NCI-H2029 (cell line): ENCODE measurements at regions not wholly inside any gene's neighbourhood (a gene's known extent, or its start where the extent isn't known, plus 50 kb on each side); places are given as distances from the start of the nearest gene placed in this dataset.

Experiments
- DNase-seq: peaks from one replicate; lab custom pipeline; 2025; lab: John Stamatoyannopoulos, UW

DNA sequence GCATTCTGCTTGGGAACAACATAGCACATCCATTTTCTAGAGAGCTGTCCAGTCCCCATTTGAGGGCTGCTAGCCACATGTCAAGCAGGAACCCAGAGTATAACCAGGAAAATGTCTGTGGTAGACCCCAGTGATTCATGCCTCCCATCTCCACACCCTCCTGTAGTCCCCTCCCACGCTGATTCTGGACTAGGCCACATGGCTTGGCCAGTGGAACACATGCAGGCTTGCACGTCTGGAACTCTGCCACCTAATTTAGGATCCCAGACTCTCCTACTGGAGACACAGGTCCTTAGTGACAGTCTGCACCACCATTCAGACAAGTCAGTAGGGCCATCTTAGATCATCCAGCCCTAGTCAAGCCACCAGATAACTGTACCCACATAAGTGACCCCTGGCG is 149.8 kb downstream of the ZIC5 start:
- DNase-seq: no peak

- DNase-seq: no peak
These were observed 151.6 kb downstream of the ZIC5 start for GRCh38 chr13:99819967-99820366.

- DNase-seq: no peak
These were observed 155.2 kb downstream of the ZIC5 start for GRCh38 chr13:99816321-99816720.

DNA sequence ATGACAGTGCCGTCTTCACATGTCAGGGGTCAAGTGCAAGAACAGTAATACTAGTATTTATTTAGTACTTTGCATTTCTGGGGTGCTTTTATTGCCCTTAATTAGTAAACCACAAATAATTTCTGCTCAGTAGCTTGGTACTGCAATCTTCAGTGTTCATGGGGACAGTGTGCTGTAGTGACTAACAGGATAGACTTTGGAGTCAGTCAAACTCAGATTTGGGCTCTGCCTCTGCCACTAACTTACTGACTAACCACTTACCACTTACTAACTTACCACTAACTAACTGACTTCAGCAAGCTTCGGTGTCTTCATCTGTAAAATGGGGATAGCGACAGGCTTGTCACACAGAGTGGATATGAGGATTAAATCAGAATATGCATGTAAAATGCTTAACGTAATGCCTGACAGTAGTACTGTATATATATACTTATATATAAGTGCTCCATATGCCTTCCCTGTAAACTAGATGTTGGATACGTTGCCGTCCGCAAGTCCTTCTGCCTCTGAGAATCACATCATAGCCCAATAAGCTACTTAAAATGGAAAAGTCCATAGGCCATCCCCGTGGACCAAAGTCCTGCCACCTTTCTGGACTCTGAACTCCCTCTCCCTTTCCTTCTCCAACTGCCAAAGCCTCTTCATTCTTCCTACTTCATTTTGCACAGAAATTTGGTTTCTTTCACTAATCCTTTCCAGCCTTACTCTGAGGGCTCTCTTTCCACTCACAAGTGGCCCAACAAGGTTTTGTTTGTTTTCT is 158.1 kb downstream of the ZIC5 start:
- no peak for DNase-seq

GRCh38 chr13:99812625-99813024 is 158.9 kb downstream of the ZIC5 start:
- no peak for DNase-seq

DNA sequence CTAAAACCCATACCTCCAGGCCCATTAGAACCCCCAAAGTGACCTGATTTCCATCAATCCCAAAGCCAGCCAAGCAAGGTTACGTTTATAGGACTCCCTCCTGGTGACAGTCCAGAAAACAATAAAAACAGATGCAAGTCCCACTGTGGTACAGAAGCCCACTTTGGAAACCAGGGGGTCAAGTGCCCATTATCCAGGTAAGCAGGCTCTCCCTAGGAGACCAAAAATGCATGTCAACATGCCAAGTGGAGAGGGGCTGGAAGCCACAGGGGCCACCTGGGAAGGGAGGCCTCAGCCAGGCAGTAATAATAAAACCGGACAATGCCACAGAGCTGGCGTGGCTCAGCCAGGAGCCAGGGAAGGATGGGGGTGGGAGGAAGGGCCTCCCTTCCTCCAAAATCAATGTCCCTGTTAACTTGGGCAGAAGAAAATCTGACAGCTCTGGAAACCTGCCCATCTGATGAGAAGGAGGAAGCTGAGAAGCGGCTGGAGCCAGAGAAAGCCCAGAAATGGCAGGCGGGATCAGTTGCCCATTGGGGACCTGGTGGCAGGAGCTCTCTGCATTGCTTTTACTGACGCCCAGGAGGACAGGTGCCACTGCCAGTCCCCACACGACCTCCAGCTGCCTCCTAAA is 160.4 kb downstream of the ZIC5 start:
- no peak for DNase-seq

GRCh38 chr13:99809926-99810325 is 161.6 kb downstream of the ZIC5 start:
- no peak for DNase-seq

DNA sequence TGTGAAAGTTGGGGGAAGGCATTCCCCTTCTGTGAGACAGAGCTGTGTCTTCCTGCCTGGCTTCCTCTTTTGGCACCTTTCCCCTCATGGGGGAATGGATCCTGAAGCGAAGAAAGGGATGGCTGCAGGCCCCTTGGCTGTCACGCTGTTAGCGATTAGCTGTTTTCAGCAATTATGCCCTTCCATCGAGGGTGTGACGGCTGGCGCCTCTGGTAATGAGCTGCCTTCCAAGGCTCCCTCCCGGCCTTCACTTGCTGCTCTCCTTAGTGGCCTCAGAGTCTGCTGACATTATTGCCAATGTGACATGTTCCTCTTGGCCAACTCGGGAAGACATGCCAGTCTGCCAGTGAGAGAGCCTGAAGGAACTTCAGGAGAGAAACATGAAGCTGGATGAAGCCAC is 162.1 kb downstream of the ZIC5 start:
- DNase-seq: no peak

GRCh38 chr13:99808786-99809185 is 162.8 kb downstream of the ZIC5 start:
- DNase-seq: no peak

- no peak for DNase-seq
These were observed 164.9 kb downstream of the ZIC5 start for GRCh38 chr13:99806671-99807070.

- no peak for DNase-seq
These were observed 166.2 kb downstream of the ZIC5 start for GRCh38 chr13:99805361-99805760.

- no peak for DNase-seq
These were observed 168.4 kb downstream of the ZIC5 start for GRCh38 chr13:99803141-99803540.

GRCh38 chr13:99802416-99802815 is 169.2 kb downstream of the ZIC5 start:
- DNase-seq: no peak

- no peak for DNase-seq
These were observed 170.6 kb downstream of the ZIC5 start for GRCh38 chr13:99800951-99801350.

GRCh38 chr13:99800011-99800410 is 171.6 kb downstream of the ZIC5 start:
- no peak for DNase-seq

- no peak for DNase-seq
These were observed 172.8 kb downstream of the ZIC5 start for GRCh38 chr13:99798756-99799155.

DNA sequence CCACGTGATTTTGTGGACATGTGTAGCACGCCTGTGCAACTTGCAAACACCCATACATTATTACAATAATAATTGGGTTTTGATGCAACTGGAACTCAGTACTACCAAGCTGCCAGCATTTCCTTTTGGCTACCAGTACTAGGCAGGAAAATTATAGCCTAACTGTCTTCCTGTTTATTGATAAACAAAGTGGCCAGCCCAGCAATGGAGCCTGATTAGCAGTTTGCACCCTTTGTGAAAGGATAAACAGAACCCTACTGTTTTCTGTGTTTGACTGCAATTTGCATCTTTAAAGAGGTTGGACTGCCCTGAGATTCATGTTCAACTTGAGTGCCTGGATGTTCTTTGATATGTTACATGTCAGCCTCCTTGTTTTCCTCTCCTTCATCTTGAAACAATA is 173.9 kb downstream of the ZIC5 start:
- no peak for DNase-seq

- DNase-seq: no peak
These were observed 175.3 kb downstream of the ZIC5 start for GRCh38 chr13:99796175-99796819.

GRCh38 chr13:99792079-99792921 is 179.3 kb downstream of the ZIC5 start:
- DNase-seq: no peak

DNA sequence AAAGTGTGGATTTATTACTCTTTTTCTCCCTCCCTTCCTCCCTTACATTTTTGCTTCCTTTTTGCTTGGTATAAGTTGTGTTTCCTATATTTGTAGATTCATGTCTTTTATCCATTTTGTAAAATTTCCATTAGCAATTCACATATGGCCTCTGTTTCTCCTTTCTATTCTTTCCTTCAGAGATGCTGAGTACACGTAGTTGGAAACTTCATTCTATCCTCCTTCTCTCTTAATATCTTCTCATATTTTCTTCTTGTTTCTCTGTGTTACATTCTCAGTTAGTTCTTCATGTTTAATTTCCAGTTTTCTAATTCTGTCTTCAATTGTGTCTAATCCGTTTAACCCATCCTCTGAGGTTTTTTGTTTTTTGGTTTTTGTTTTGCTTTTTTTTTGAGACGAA is 188.9 kb downstream of the ZIC5 start:
- DNase-seq: no peak

- DNase-seq: no peak
These were observed 193.1 kb downstream of the ZIC5 start for GRCh38 chr13:99778500-99778899.

GRCh38 chr13:99777873-99778272 is 193.7 kb downstream of the ZIC5 start:
- no peak for DNase-seq
